ENCODE measurements at regions not wholly inside any gene's neighbourhood (a gene's known extent, or its start where the extent isn't known, plus 50 kb on each side); places are given as distances from the start of the nearest gene placed in this dataset.
"Not testable (repeated sequence)": the region's sequence is repeated elsewhere in the genome, so short reads cannot be mapped to it uniquely, and the experiment has no call there.

DNA sequence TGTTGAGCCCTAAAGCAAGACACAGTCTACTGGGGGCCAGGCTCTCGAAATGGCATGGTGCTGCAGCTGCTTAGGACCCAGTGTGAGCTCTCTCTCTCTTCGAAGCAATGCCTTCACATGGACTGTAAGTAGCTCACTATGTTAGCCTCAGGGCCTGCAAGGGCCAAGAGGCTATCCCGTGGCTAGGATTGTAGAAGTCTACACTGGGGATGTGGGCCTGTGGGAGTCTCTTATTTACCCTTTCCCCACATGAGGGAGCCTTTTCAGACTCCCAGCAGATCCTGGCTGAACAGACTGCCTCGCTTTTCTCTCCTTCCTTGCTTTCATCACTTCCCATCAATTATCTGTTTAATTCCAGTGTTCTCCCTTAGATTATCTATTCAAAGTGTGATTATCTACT lies 101.4 kb downstream of the GPR65 start:
- no peaks in the 10 kb centered on the region for H3K27me3 ChIP-seq (ENCODE audit: control insufficient read depth in 3 of 3, insufficient read depth in 3 of 3, low read length in 2 of 3)
- ATAC-seq (ENCODE audit: insufficient read depth, low FRiP score), result no peak
- TF ChIP-seq, protein P1, sequence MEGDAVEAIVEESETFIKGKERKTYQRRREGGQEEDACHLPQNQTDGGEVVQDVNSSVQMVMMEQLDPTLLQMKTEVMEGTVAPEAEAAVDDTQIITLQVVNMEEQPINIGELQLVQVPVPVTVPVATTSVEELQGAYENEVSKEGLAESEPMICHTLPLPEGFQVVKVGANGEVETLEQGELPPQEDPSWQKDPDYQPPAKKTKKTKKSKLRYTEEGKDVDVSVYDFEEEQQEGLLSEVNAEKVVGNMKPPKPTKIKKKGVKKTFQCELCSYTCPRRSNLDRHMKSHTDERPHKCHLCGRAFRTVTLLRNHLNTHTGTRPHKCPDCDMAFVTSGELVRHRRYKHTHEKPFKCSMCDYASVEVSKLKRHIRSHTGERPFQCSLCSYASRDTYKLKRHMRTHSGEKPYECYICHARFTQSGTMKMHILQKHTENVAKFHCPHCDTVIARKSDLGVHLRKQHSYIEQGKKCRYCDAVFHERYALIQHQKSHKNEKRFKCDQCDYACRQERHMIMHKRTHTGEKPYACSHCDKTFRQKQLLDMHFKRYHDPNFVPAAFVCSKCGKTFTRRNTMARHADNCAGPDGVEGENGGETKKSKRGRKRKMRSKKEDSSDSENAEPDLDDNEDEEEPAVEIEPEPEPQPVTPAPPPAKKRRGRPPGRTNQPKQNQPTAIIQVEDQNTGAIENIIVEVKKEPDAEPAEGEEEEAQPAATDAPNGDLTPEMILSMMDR (IDR thresholded peaks at IDR 0.05; ENCODE audit: control extremely low read depth, extremely low read depth), result no peak
- no peak overlapping the region for H3K27ac ChIP-seq (ENCODE audit: low read depth in 1 of 2, low read length in 1 of 2)
- no peaks in the 10 kb centered on the region for H3K4me1 ChIP-seq (ENCODE audit: control insufficient read depth in 5 of 5, insufficient read depth in 5 of 5, low read length in 5 of 5)
- no peak overlapping the region for H3K4me3 ChIP-seq
- no peak for DNase-seq
- 71 to 82% methylated on average over 4 of the region's 4 CpGs for WGBS, 2 donors
- no peaks in the 10 kb centered on the region for H3K36me3 ChIP-seq (ENCODE audit: control insufficient read depth in 4 of 4, insufficient read depth in 4 of 4, low read length in 4 of 4)
- no peak overlapping the region for H3K9ac ChIP-seq (ENCODE audit: insufficient read depth in 1 of 2, low read length in 2 of 2)
- peaks cover 0 to 10% (median 3%) of the 10 kb centered on the region in 4 donors for H3K9me3 ChIP-seq (ENCODE audit: control insufficient read depth in 4 of 4, insufficient read depth in 3 of 4, low read length in 3 of 4)

DNA sequence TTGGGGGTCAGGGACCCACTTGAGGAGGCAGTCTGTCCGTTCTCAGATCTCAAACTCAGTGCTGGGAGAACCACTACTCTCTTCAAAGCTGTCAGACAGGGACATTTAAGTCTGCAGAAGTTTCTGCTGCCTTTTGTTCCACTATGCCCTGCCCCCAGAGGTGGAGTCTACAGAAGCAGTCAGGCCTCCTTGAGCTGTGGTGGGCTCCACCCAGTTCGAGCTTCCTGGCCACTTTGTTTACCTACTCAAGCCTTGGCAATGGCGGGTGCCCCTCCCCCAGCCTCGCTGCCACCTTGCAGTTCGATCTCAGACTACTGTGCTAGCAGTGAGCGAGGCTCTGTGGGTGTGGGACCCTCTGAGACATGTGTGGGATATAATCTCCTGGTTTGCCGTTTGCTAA lies 122.7 kb downstream of the GPR65 start:
- H3K9ac ChIP-seq (ENCODE audit: insufficient read depth in 1 of 2, low read length in 2 of 2); DNase-seq; H3K27ac ChIP-seq (ENCODE audit: low read depth in 1 of 2, low read length in 1 of 2); H3K4me1 ChIP-seq (ENCODE audit: control insufficient read depth in 5 of 5, insufficient read depth in 5 of 5, low read length in 5 of 5); H3K9me3 ChIP-seq (ENCODE audit: control insufficient read depth in 4 of 4, insufficient read depth in 3 of 4, low read length in 3 of 4); H3K36me3 ChIP-seq (ENCODE audit: control insufficient read depth in 4 of 4, insufficient read depth in 4 of 4, low read length in 4 of 4); H3K4me3 ChIP-seq; H3K27me3 ChIP-seq (ENCODE audit: control insufficient read depth in 3 of 3, insufficient read depth in 3 of 3, low read length in 2 of 3); ATAC-seq (ENCODE audit: insufficient read depth, low FRiP score): not testable (repeated sequence)
- WGBS, 2 donors, result 68 to 79% methylated on average over 6 to 7 of the region's 7 CpGs

DNA sequence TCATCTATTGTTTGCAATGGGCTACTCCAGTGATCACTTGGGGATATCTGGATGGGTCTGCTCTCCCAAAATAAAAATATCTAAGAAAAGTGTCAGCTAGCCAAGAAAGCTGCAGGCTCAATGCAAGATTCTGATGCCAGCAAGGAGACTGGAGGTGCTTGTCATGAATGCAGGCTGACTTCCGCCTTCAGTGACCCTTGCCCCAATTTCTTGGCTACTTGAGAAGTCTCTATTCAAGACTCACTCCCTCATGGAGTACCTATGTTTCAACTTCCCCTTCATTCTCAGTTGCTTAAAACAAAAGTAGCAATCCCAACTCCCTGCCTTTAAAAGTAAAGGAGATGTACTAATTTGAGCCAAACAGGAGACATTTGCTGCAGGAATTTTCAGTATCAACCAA lies 123.9 kb downstream of the GPR65 start:
- TF ChIP-seq, protein P1 (IDR thresholded peaks at IDR 0.05; ENCODE audit: control extremely low read depth, extremely low read depth), result no peak
- Histone ChIP-seq H3K4me1 (ENCODE audit: control insufficient read depth in 5 of 5, insufficient read depth in 5 of 5, low read length in 5 of 5) (no peaks in the 10 kb centered on the region), H3K9ac (ENCODE audit: insufficient read depth in 1 of 2, low read length in 2 of 2) (no peak overlapping the region), H3K9me3 (ENCODE audit: control insufficient read depth in 4 of 4, insufficient read depth in 3 of 4, low read length in 3 of 4) (peaks cover 0 to 2% (median 0%) of the 10 kb centered on the region in 4 donors), H3K27ac (ENCODE audit: low read depth in 1 of 2, low read length in 1 of 2) (no peak overlapping the region), H3K36me3 (ENCODE audit: control insufficient read depth in 4 of 4, insufficient read depth in 4 of 4, low read length in 4 of 4) (no peaks in the 10 kb centered on the region), H3K27me3 (ENCODE audit: control insufficient read depth in 3 of 3, insufficient read depth in 3 of 3, low read length in 2 of 3) (no peaks in the 10 kb centered on the region), H3K4me3 (no peak overlapping the region)
- 67 to 71% methylated on average over 1 of the region's 1 CpG for WGBS, 2 donors
- ATAC-seq (ENCODE audit: insufficient read depth, low FRiP score) (no peak), DNase-seq (peak in 1 of 3 donors; percentile 2)

DNA sequence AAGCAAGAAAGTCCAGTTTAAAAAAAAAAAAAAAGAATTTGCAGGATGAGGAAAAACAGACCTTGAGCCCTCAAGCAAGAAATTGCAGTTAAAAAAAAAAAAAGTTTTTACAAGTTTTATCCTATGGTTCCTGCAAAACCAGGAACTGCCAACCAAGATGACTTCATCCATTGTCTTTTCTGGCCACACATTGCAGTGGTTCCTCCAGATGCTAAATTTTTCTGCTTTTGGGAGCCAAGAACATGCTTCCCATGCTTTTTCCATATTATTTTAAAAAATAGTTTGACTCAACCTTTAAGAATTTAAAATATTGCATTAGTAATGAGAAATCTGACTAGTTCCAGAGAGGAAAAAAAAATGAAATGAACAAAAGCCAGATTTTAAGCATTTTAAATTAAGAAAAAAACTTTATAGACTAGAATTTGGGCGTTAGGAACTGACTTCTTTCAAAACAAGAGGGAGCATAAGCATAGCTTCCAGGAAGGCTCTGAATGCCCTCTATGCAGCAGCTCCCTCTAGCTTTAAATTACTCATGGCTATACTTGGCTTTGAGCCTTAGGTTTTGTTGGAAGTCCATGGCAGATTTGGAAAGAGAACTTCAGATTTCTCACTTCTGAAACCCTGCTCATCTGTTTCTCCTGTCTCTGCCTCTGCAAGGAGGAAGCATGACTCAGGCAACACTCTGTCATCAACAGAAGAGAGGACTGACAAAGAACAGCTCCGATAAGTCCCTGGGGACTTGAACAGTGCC lies 124.5 kb downstream of the GPR65 start:
- TF ChIP-seq, protein P1 (IDR thresholded peaks at IDR 0.05; ENCODE audit: control extremely low read depth, extremely low read depth), result no peak
- peak in 1 of 3 donors; percentile 5 for DNase-seq
- Histone ChIP-seq H3K9ac (ENCODE audit: insufficient read depth in 1 of 2, low read length in 2 of 2) (no peak overlapping the region), H3K9me3 (ENCODE audit: control insufficient read depth in 4 of 4, insufficient read depth in 3 of 4, low read length in 3 of 4) (peaks cover 0 to 2% (median 1%) of the 10 kb centered on the region in 4 donors), H3K4me3 (no peak overlapping the region), H3K27me3 (ENCODE audit: control insufficient read depth in 3 of 3, insufficient read depth in 3 of 3, low read length in 2 of 3) (no peaks in the 10 kb centered on the region), H3K36me3 (ENCODE audit: control insufficient read depth in 4 of 4, insufficient read depth in 4 of 4, low read length in 4 of 4) (no peaks in the 10 kb centered on the region), H3K27ac (ENCODE audit: low read depth in 1 of 2, low read length in 1 of 2) (no peak overlapping the region), H3K4me1 (ENCODE audit: control insufficient read depth in 5 of 5, insufficient read depth in 5 of 5, low read length in 5 of 5) (no peaks in the 10 kb centered on the region)
- peak; percentile 77 for ATAC-seq (ENCODE audit: insufficient read depth, low FRiP score)
- WGBS, 2 donors, result 27 to 31% methylated on average over 2 of the region's 2 CpGs
